Jurkat, Clone E6-1 (cell line): ENCODE measurements at regions not wholly inside any gene's neighbourhood (a gene's known extent, or its start where the extent isn't known, plus 50 kb on each side); places are given as distances from the start of the nearest gene placed in this dataset.
A peak's percentile ranks its signal among the peaks of the same experiment; 100 is the strongest.

Experiments
- DNase-seq: peaks from one replicate; pipeline ENCODE4 v3.0.0-alpha.2; 2011; ENCODE audit warnings: low read depth, low spot score
- H3K4me3 ChIP-seq: 2 replicates; pipeline ENCODE4 v1.5.1; 2011; ENCODE audit warnings: mild to moderate bottlenecking, low read length, control low read depth, moderate library complexity

- no peak for DNase-seq
- H3K4me3 ChIP-seq, result no peak overlapping the region
Observed at GRCh38 chr7:137172105-137172590, 171.4 kb downstream of the PTN start.

DNA sequence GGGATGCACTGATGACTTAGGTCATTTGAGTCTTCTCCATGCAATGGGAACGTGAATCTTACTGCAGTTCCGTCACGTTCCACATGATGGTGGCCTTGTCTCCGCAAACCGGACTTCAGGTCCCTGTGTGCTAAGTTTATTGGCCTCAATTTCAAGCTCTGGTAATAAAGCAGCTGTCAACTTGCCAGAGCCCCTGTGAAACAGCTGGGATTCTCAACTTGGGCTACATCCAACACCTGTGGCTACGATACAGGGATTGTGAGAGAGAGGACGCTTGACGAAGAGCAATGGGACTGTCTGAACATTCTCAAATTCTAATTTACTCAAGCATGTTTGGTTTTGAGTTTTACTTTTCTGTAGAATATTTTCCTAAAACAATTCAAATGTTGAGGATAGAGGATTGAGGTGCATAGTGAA, 174.2 kb downstream of the PTN start:
- peak; percentile 17 for DNase-seq
- H3K4me3 ChIP-seq, result no peak overlapping the region

DNA sequence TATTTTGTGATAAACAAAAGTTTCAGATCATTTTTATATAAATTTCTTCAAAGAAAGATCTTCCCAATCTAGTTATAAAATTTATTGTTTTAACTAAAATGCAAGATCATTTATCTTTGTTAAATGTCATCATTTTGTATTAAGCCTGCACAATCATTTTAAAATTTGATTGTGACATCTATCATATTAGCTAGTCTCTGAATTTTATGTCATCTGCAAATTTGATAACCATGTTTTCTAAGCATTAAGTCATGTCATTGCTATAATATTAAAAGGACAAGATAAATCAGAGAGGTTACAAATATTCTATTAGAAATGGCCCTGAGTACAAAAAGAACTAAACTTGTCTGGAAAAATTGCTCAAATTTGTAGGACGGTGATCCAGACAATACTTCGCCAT, 175.9 kb downstream of the PTN start:
- H3K4me3 ChIP-seq, result no peak overlapping the region
- DNase-seq, result no peak

DNA sequence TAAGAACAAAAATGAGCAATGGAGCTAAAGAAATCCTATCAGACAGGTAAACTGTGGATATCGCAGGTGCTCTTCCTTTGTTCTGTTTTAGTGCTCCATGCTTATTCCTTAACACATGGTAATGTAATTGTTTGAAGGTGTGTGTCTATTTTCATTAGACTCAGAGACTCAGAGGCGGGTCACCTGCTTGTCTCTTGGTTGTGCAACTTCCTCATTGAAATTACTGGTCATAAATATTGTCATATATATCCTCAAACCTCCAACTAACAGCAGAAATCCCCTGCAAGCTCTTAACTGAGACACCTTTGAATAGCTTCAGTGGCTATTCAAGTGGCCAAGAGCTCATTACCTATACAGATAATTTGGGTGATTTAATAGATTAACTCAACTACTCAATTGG, 177.2 kb downstream of the PTN start:
- no peak overlapping the region for H3K4me3 ChIP-seq
- DNase-seq, result no peak

- H3K4me3 ChIP-seq, result no peak overlapping the region
- DNase-seq, result no peak
Observed at GRCh38 chr7:137165786-137166185, 177.7 kb downstream of the PTN start.

DNA sequence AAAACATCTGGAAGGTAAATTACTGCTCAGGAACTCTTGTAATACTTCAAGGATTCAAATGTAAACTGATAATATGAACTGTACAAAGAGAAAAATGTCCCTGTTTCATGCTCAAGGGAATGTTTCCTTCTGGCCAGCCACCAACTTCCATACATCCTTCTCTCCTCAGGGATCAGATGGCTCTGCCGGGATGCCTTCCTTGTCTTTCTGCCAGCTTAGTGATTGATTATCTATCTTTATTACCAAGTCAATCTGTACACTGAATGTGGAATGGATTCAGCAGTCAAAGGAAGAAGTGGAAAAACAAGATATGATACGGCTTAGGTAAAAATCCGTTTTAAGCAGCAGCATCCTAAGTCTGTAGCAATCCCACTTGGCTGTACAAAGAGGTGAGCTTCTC, 178.3 kb downstream of the PTN start:
- no peak for DNase-seq
- no peak overlapping the region for H3K4me3 ChIP-seq

DNA sequence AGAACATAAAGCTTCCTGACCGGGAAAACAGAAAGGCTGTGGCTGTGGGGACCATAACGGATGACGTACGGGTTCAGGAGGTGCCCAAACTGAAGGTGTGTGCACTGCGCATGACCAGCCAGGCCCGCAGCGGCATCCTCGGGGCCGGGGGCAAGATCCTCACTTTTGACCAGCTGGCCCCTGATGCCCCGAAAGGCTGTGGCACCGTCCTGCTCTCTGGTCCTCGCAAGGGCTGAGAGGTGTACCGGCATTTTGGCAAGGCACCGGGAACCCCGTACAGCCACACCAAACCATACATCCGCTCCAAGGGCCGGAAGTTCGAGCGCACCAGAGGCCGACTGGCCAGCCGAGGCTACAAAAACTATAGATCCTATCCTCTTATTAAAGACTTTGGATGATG, 179.3 kb downstream of the PTN start:
- H3K4me3 ChIP-seq, result no peak overlapping the region
- no peak for DNase-seq

GRCh38 chr7:137160236-137160635, 183.3 kb downstream of the PTN start:
- H3K4me3 ChIP-seq, result no peak overlapping the region
- no peak for DNase-seq

DNA sequence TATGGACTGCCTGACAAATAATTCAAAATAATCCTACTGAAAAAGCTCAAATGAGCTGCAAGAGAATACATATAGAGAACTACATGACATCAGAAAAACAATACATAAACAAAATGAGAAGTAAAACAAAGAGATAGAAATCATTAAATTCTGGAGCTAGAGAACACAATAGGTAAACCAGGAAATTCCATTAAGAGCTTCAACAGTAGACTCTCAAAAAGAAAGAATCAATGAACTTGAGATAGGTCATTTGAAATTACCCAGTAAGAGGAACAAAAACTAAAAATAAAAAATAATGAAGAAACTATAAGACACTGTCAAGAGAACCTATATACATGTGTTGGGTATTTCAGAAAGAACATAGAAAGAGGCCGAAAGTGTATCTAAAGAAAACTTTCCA, 186.3 kb downstream of the PTN start:
- no peak overlapping the region for H3K4me3 ChIP-seq
- no peak for DNase-seq

GRCh38 chr7:137151690-137152052, 191.9 kb downstream of the PTN start:
- DNase-seq, result no peak
- H3K4me3 ChIP-seq, result no peak overlapping the region

DNA sequence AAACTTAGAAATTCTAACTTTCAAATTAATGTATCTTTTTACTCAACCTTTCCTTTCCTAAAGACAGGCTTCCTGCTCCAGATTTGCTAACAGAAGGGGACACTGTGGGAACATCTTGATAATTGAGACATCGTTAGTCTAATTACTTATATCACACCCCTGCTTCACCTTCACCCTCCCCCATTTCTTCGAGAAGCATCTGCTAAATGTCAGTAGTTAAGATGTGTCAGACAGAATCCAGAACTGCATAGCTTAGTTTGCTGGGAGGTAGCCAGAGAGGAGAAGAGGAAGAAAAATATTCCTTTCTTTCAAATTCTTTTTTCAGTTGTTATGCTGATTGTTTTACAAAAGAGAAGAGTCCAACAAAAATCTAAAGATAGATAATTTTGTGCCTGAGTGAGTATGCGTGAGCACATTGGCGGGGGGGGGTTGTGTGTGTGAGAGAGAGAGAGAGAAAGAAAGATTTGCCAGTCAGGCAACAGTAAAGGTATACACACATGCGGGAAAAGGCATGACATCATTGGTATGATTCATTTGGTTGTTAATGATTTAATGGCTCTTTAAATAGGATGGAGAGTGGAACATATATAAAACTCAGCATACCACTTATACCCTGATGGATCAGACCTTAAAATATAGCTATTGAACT, 192.4 kb downstream of the PTN start:
- H3K4me3 ChIP-seq, result no peak overlapping the region
- DNase-seq, result no peak

DNA sequence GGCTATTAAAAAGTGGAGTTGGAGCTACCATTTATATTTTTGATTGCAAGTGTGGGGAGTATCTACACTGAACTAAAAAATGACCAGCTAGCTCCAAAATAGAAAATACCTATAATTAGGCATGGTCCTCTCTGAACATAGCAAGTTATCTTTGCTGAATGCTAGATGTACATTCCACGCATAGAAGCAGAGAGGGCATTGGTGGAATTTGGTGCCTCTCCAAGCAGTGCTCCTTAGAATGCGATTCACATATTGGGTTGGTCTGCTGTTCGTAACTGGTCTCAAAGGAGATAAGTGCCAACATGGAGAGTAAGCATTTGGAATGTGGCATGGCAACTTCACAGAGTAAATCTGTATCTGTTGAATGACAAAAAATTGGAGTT, 196.2 kb downstream of the PTN start:
- no peak overlapping the region for H3K4me3 ChIP-seq
- no peak for DNase-seq

GRCh38 chr7:137146552-137147337, 196.8 kb downstream of the PTN start:
- no peak for DNase-seq
- no peak overlapping the region for H3K4me3 ChIP-seq

DNA sequence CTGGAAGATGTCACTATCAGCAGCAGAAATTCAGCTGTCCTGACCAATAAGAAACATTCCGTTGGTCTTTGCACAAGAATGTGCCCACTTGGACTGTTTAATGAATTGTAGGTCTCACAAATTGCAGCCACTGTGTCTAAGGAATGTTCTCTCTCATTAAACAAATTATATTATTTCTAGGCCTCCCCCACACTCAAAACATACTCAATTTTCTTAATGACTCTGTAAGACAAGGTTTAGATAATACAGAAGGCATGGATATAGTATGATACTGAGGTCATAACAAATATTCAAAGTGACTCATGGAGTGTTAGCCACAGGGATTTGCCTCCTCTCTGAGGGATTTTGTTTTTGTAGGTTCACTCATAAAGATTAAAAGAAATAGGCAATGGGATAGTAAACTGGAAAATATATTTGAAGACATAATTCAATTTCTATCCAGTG, 197.5 kb downstream of the PTN start:
- no peak overlapping the region for H3K4me3 ChIP-seq
- no peak for DNase-seq

DNA sequence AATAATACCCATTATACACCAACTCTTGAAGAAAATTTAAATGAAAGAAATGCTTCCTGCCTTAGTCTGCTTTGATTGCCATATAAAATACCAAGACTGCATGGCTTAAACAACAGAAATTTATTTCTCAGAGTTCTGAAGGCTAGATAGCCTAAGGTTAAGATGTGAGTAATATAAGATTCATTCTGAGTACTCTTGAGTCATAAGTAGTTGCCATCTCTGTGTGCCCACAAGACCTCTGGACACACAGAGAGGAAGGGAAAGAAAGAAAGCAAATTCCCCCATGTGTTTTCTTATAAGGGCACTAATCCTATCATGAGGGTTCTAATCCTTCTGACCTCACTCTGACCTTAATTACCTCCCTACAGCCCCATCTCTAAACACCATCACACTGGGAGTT, 201.2 kb downstream of the PTN start:
- no peak overlapping the region for H3K4me3 ChIP-seq
- no peak for DNase-seq

DNA sequence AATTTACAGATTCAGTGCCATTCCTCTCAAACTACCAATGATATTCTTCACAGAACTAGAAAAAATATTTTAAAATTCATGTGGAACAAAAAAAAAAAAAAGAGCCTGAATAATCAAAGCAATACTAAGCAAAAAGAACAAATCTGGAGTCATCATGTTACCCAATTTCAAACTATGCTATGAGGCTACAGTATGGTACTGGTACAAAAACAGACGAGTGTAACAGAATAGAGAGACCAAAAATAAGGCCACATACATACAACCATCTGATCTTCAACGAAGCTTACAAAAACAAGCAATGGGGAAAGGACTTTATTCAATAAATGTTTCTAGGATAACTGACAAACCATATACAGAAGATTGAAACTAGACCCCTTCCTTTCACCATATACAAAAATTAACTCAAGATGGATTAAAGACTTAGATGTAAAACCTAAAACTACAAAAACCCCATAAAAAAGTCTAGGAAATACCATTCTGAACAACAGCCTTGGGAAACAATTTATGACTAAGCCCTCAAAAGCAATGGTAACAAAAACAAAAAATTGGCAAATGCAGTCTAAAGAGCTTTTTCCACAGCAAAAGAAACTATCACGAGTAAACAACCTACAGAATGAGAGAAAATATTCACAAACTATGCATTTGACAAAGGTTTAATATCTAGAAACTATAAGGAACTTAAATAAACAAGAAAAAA, 207.7 kb downstream of the PTN start:
- no peak for DNase-seq
- H3K4me3 ChIP-seq, result no peak overlapping the region

DNA sequence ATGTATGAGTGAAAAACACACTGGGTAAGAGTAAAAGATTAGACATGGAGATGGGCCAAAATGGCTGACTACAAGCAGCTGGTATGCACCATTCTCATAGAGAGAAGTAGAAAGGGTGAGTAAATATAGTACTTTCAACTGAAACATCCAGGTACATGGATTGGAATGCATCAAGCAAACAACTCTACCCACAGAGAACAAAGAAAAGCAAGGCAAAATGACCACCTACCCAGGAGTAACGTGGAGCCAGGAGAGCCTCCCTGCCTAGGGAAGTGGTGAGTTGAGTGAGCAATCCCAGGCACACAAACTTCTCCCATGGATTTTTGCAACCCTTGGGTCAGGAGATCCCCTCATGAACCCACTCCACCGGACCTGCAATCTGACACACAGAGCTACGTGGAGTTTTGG, 212.8 kb downstream of the PTN start:
- no peak for DNase-seq
- H3K4me3 ChIP-seq, result no peak overlapping the region

DNA sequence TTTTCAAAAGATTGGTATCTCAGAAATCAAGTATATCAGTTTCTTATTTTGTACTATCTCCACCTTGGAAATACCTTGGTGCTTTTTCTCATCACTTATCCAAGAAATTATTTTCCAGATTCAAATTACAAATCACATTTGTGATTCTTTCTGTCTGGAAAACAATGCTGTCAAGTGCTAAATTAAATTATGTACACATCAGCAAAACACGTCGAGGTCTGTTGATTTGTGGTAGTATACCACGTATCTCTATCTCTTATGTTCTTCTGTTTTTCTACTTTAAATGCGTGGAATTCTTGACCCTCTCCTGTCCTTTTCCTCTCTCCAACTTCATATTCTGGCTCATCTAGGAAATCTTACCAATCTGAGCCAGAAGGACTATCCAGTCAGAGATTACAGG, 214.5 kb downstream of the PTN start:
- no peak overlapping the region for H3K4me3 ChIP-seq
- DNase-seq, result no peak

- H3K4me3 ChIP-seq, result no peak overlapping the region
Observed at GRCh38 chr7:137127806-137128205, 215.7 kb downstream of the PTN start.

DNA sequence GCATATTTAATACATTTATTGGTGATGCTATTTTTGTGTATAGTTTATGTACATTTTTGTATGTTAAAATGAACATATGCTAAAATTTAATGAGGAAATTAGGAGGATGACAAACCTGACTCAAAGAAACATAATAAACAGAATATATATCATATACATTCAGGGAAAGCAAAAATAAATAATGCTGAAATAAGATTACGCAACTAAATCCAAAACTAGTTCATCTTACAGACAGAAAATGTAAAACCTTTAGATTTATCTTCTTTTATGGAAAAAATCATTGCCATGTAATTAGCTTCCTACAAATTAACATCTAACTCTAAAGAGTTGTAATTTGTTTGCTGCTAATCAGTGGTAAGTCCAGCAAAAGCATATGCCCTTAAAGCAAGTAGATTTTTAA, 216.5 kb downstream of the PTN start:
- no peak overlapping the region for H3K4me3 ChIP-seq
- no peak for DNase-seq

More at GRCh38 chr7:137127806-137128205, 215.7 kb downstream of the PTN start:
- no peak for DNase-seq
